ENCODE measurements at regions not wholly inside any gene's neighbourhood (a gene's known extent, or its start where the extent isn't known, plus 50 kb on each side); places are given as distances from the start of the nearest gene placed in this dataset.

- TF ChIP-seq GABPA (IDR thresholded peaks at IDR 0.05; ENCODE audit: low read depth) = no peak
- TF ChIP-seq SPI1 (IDR thresholded peaks at IDR 0.05; ENCODE audit: borderline replicate concordance, low read depth) = no peak
- TF ChIP-seq, protein P1, sequence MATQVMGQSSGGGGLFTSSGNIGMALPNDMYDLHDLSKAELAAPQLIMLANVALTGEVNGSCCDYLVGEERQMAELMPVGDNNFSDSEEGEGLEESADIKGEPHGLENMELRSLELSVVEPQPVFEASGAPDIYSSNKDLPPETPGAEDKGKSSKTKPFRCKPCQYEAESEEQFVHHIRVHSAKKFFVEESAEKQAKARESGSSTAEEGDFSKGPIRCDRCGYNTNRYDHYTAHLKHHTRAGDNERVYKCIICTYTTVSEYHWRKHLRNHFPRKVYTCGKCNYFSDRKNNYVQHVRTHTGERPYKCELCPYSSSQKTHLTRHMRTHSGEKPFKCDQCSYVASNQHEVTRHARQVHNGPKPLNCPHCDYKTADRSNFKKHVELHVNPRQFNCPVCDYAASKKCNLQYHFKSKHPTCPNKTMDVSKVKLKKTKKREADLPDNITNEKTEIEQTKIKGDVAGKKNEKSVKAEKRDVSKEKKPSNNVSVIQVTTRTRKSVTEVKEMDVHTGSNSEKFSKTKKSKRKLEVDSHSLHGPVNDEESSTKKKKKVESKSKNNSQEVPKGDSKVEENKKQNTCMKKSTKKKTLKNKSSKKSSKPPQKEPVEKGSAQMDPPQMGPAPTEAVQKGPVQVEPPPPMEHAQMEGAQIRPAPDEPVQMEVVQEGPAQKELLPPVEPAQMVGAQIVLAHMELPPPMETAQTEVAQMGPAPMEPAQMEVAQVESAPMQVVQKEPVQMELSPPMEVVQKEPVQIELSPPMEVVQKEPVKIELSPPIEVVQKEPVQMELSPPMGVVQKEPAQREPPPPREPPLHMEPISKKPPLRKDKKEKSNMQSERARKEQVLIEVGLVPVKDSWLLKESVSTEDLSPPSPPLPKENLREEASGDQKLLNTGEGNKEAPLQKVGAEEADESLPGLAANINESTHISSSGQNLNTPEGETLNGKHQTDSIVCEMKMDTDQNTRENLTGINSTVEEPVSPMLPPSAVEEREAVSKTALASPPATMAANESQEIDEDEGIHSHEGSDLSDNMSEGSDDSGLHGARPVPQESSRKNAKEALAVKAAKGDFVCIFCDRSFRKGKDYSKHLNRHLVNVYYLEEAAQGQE (IDR thresholded peaks at IDR 0.05; ENCODE audit: insufficient replicate concordance, low read depth) = no peak
- TF ChIP-seq, protein P2, sequence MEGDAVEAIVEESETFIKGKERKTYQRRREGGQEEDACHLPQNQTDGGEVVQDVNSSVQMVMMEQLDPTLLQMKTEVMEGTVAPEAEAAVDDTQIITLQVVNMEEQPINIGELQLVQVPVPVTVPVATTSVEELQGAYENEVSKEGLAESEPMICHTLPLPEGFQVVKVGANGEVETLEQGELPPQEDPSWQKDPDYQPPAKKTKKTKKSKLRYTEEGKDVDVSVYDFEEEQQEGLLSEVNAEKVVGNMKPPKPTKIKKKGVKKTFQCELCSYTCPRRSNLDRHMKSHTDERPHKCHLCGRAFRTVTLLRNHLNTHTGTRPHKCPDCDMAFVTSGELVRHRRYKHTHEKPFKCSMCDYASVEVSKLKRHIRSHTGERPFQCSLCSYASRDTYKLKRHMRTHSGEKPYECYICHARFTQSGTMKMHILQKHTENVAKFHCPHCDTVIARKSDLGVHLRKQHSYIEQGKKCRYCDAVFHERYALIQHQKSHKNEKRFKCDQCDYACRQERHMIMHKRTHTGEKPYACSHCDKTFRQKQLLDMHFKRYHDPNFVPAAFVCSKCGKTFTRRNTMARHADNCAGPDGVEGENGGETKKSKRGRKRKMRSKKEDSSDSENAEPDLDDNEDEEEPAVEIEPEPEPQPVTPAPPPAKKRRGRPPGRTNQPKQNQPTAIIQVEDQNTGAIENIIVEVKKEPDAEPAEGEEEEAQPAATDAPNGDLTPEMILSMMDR (IDR thresholded peaks at IDR 0.05; ENCODE audit: insufficient read depth, low read length) = no peak
- TF ChIP-seq POLR2AphosphoS5 (IDR thresholded peaks at IDR 0.05; ENCODE audit: low read depth) = no peak
- no peak for DNase-seq (ENCODE audit: low read depth in 1 of 2, low spot score in 1 of 2)
- Histone ChIP-seq H3K27ac (replicated peaks) (no peak overlapping the region), H3K4me3 (replicated peaks; ENCODE audit: insufficient read depth, low read length) (no peak overlapping the region), H3K27me3 (ENCODE audit: insufficient read depth, poor library complexity, severe bottlenecking) (no peaks in the 10 kb centered on the region)
These were observed 270.8 kb downstream of the PRDM2 start for GRCh38 chr1:13970631-13971247.

- H3K27me3 ChIP-seq (ENCODE audit: insufficient read depth, poor library complexity, severe bottlenecking) = no peaks in the 10 kb centered on the region
- DNase-seq (ENCODE audit: low read depth in 1 of 2, low spot score in 1 of 2) = no peak
- no peak overlapping the region for H3K4me3 ChIP-seq (replicated peaks; ENCODE audit: insufficient read depth, low read length)
- no peak for TF ChIP-seq POLR2AphosphoS5 (IDR thresholded peaks at IDR 0.05; ENCODE audit: low read depth)
- no peak for TF ChIP-seq SPI1 (IDR thresholded peaks at IDR 0.05; ENCODE audit: borderline replicate concordance, low read depth)
- TF ChIP-seq, protein P1 (IDR thresholded peaks at IDR 0.05; ENCODE audit: insufficient replicate concordance, low read depth) = no peak
- TF ChIP-seq, protein P2 (IDR thresholded peaks at IDR 0.05; ENCODE audit: insufficient read depth, low read length) = no peak
- no peak for TF ChIP-seq GABPA (IDR thresholded peaks at IDR 0.05; ENCODE audit: low read depth)
- H3K27ac ChIP-seq (replicated peaks) = no peak overlapping the region
These were observed 276.5 kb downstream of the PRDM2 start for GRCh38 chr1:13976485-13976884.

GRCh38 chr1:13981142-13981541 lies 281.2 kb downstream of the PRDM2 start:
- H3K27ac ChIP-seq (replicated peaks) = no peak overlapping the region
- DNase-seq (ENCODE audit: low read depth in 1 of 2, low spot score in 1 of 2) = no peak
- H3K27me3 ChIP-seq (ENCODE audit: insufficient read depth, poor library complexity, severe bottlenecking) = no peaks in the 10 kb centered on the region
- H3K4me3 ChIP-seq (replicated peaks; ENCODE audit: insufficient read depth, low read length) = no peak overlapping the region
- TF ChIP-seq, protein P2 (IDR thresholded peaks at IDR 0.05; ENCODE audit: insufficient read depth, low read length) = no peak
- no peak for TF ChIP-seq GABPA (IDR thresholded peaks at IDR 0.05; ENCODE audit: low read depth)
- TF ChIP-seq SPI1 (IDR thresholded peaks at IDR 0.05; ENCODE audit: borderline replicate concordance, low read depth) = no peak
- TF ChIP-seq POLR2AphosphoS5 (IDR thresholded peaks at IDR 0.05; ENCODE audit: low read depth) = no peak
- TF ChIP-seq, protein P1 (IDR thresholded peaks at IDR 0.05; ENCODE audit: insufficient replicate concordance, low read depth) = no peak
